NCI-H146 treated with DMSO at 0.1 percent for 48 hours (cell line): ENCODE measurements at regions not wholly inside any gene's neighbourhood (a gene's known extent, or its start where the extent isn't known, plus 50 kb on each side); places are given as distances from the start of the nearest gene placed in this dataset.
"Not testable (repeated sequence)": the region's sequence is repeated elsewhere in the genome, so short reads cannot be mapped to it uniquely, and the experiment has no call there.

Source experiments
- DNase-seq: peaks from one replicate; lab custom pipeline; 2025; ENCODE audit not compliant: unreplicated experiment; lab: John Stamatoyannopoulos, UW

GRCh38 chr15:66959875-66960274, 105.5 kb upstream of the SMAD3 start:
- DNase-seq: no peak

- DNase-seq: no peak
These were observed 104.9 kb upstream of the SMAD3 start for GRCh38 chr15:66960519-66960918.

GRCh38 chr15:66961407-66961884, 104.0 kb upstream of the SMAD3 start:
- DNase-seq: no peak

GRCh38 chr15:66961901-66962300, 103.5 kb upstream of the SMAD3 start:
- DNase-seq: no peak

GRCh38 chr15:66962522-66962921, 102.9 kb upstream of the SMAD3 start:
- no peak for DNase-seq

- no peak for DNase-seq
These were observed 102.3 kb upstream of the SMAD3 start for GRCh38 chr15:66963084-66963483.

- DNase-seq: no peak
These were observed 101.7 kb upstream of the SMAD3 start for GRCh38 chr15:66963710-66964109.

GRCh38 chr15:66964111-66964738, 101.2 kb upstream of the SMAD3 start:
- no peak for DNase-seq

- no peak for DNase-seq
These were observed 100.6 kb upstream of the SMAD3 start for GRCh38 chr15:66964791-66965190.

GRCh38 chr15:66965201-66965900, 100.1 kb upstream of the SMAD3 start:
- DNase-seq: no peak

GRCh38 chr15:66966256-66966655, 99.1 kb upstream of the SMAD3 start:
- no peak for DNase-seq

- DNase-seq: no peak
These were observed 96.4 kb upstream of the SMAD3 start for GRCh38 chr15:66968806-66969596.

- not testable (repeated sequence) for DNase-seq
These were observed 91.3 kb upstream of the SMAD3 start for GRCh38 chr15:66974131-66974530.

- DNase-seq: not testable (repeated sequence)
These were observed 89.2 kb upstream of the SMAD3 start for GRCh38 chr15:66976106-66976640.

GRCh38 chr15:66980326-66980725, 85.1 kb upstream of the SMAD3 start:
- DNase-seq: not testable (repeated sequence)

GRCh38 chr15:66981771-66982170, 83.6 kb upstream of the SMAD3 start:
- no peak for DNase-seq

- DNase-seq: no peak
These were observed 83.2 kb upstream of the SMAD3 start for GRCh38 chr15:66982250-66982649.

GRCh38 chr15:66982816-66983215, 82.6 kb upstream of the SMAD3 start:
- DNase-seq: no peak

GRCh38 chr15:66985653-66986052, 79.7 kb upstream of the SMAD3 start:
- DNase-seq: no peak

GRCh38 chr15:66986951-66987350, 78.5 kb upstream of the SMAD3 start:
- DNase-seq: no peak

- DNase-seq: no peak
These were observed 72.3 kb upstream of the SMAD3 start for GRCh38 chr15:66993090-66993489.
